Glomerular visceral epithelial cell (primary cell): ENCODE measurements at regions not wholly inside any gene's neighbourhood (a gene's known extent, or its start where the extent isn't known, plus 50 kb on each side); places are given as distances from the start of the nearest gene placed in this dataset.
A peak's percentile ranks its signal among the peaks of the same experiment; 100 is the strongest.
"Not testable (repeated sequence)": the region's sequence is repeated elsewhere in the genome, so short reads cannot be mapped to it uniquely, and the experiment has no call there.

Source experiments
- DNase-seq: peaks from one replicate; pipeline ENCODE4 v3.0.0-alpha.2; 2016; ENCODE audit errors: extremely low spot score

DNA sequence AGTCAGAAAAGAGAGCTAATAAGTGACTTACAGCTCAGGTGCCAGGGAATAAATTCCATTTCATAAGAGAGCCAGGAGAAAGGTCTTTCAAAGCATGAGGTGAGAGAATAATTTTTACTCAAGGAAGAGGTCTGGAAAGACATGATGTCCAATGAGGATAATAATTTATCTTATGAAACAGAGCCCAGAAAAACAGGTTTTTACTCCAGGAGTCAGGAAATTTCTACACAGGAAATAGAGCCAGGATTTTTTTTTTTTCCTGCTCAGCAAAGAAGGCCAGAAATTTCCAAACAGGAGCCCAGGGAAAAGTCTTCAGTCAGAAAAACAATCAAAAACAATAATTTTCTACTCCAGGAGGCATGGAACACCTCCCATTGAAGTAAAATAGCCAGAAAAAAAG is 1185.7 kb upstream of the TSPY4 start:
- DNase-seq, result no peak

DNA sequence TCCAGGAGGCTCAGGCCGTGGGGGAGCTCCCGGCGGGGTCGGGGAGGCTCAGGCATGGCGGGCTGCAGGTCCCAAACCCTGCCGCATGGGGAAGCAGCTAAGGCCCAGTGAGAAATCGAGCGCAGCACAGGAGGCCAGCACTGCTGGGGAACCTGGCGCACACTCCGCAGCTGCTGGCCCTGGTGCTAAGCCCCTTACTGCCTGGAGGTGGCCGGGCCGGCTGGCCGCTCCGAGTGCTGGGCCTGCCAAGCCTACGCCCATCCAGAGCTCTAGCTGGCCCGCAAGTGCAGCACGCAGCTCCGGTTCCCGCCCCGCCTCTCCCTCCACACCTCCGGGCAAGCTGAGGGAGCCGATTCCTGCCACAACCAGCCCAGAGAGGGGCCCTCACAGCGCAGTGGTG is 1208.7 kb upstream of the TSPY4 start:
- no peak for DNase-seq

DNA sequence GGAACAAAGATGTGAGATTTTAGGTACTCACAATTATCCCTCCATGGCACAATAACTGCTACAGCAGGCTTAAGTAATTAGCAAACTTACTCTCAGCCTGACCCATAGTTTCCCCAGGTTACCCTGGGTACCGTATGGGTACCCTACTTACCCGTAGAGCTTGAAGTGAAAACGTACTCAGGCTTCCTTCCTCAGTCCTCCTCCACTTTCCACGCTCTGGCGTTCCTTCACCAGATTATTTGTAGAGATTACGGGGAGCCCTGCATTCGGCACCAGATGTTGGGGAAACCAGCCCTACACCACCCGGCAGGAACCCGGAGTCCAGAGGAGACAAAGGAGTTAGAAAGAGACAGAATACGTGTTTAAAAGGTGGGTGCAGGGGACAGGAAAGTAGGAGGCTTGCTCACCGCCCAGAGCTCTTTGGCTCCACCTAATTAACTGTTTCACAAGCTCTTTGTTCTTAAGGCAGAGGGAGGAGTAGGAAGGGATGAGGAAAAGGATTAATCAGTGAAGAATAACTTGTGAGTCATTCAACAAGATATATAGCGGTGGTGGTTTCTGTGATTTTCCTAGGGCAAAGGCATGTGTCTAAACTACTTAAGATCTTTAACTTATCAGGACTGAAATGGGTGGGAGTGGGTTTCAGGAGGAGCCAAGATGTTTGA is 1211.2 kb upstream of the TSPY4 start:
- peak; percentile 69 for DNase-seq

DNA sequence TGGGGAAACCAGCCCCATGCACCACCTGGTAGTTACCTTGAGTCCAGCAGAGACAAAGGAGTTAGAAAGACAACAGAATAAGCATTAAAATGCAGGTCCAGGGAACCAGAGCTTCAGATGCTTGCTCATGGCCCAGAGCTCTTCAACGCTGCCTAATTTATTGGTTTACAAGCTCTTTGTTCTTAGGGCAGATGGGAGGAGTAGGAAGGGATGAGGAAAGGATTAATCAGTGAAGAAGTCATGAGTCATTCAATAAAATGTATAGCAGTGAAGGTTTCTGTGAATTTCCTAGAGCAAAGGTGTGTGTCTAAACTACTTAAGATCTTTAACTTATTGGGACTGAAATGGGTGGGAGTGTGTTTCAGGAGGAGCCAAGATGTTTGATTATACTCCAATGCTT is 1210.3 kb upstream of the AMELY start:
- peak; percentile 12 for DNase-seq

DNA sequence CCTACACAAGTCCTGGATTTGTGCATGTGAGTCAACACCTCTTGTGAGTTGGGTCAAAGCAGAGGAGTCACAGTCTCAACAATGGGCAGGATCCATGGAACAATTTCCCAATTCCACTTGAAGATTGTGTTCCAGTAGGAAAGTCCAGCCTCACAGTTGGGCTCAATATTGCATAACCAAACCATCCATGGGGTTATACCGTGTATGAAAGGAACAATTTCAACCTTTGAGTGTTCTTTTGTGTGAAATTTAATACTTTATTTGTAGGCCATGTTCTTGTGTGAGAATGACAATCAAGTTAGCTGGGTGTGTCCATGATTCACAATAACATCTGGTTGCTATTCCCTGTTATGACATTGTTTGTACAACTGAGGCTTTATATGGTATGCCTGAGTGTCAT is 1182.9 kb upstream of the AMELY start:
- DNase-seq, result no peak

DNA sequence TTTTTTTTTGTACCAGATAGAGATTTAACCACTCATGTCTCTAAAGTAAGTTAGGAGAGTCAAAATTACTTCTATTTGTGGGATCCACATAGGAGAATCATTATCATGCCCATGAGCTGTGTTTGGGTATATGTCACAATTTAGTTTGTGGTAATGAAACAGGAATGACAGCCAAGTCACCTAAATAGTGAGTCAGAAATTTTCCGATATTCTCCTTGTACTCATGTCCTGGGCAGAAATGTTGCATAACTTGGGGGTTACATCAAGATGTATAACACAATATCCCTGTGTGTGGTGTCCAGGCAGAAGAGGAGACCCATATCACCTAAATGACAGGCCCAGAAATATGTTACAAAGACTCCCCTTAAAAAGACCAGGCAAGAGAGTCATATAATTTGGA is 1181.4 kb upstream of the AMELY start:
- no peak for DNase-seq

DNA sequence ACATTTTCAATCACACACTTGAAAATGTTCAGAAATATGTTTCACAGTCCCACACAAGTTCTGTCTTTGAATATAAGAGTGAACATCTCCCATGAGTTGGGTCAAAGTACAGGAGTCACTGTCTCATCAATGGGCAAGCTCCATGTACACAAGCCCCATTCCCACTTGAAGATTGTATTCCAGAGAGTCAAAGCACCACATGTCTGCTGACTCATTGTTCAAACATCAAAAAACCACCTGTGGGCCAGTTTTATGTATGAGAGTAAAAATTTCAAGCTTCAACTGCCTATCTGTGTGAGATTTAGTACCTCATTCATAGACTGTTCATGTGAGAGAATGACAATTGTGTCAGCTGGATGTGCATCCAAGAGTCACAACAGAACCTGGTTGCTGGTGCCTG is 1174.4 kb upstream of the AMELY start:
- peak; percentile 16 for DNase-seq

DNA sequence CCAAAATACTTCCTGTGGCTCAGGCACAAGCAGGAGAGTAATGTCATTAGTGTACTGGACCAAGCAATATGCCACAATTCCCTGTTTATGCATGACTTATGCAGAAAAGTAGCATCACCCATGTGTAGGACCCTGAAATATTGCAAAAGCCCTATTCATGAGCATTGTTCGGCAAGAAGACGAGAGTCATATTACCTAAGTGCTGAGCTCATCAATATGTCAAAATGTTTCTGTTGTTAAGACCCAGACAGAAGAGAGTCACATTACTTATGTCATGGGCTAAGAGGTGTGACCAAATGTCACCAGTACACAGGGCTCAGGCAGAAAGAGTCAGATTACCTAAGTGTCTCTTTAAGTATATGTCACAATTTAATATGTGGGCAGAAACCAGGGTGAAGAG is 1172.6 kb upstream of the AMELY start:
- no peak for DNase-seq

DNA sequence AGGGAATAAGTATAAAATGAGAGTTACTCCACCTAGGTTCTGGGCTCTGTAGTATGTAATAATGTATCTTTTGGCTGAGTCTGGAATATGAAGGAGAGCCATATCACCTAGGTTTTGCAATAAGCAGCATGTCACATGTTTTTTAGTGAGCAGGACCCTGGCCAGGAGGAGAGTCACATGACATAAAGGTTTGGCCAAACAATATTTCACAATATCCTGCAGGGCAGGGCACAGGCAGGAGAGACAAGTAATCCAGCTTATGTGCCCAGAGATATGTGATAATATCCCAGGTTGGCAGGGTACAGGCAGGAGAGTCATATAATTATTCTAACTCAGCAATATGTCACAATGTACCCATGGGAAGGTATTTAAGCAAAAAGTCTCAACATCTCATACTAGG is 1169.6 kb upstream of the AMELY start:
- DNase-seq, result no peak

DNA sequence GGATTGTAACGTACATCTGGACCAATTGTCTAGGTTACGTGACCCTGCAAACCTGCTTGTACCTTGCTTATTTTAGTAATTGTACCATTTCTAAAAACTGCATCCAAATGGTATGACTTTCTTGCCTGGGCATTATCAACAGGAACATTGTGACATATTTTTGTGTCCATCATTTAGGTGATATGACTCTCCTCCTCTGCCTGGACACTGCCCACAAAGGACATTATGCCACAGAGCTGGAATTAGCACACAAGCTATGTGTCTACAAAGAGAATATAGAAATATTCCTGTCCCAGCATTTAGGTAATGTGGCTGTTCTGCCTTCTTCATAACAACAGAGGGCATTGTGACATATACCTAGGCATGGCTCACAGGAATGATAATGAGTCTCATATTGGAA is 1153.7 kb upstream of the AMELY start:
- no peak for DNase-seq

DNA sequence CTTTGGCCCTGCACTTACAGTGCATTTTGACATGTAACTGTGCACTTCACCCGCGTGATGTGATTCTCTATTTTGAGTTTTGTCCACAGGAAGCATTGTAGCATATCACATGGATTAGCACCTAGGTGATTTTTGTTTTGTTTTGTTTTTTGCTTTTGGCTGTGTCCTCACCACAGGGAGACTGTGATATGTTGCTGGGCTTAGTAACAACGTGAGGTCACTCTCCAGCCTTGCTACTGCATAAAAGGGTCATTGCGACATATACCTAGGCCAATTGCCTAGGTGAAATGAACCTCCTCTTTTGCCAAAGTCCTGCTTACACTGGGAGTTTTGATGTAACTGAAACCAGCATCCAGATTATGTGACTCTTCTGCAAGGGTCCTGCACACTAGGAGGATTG is 1152.9 kb upstream of the AMELY start:
- no peak for DNase-seq

DNA sequence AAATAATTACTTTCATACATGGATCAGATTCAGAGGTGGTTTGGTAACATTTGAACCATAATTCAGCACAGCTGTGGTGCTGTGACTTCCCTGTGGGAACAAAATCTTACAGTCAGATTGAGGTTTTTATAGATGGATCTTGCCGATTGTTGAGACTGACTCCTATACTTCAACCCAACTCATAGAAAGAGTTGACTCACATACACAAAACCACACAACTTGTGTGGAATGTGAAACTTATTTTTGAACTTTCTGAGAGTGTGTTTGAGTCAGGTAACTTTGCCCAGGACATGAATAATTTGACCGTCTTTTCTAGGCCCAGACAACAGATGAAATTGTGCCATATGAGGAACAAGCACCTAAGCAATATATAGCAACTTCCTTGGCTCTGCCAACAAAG is 1152.4 kb upstream of the AMELY start:
- no peak for DNase-seq

DNA sequence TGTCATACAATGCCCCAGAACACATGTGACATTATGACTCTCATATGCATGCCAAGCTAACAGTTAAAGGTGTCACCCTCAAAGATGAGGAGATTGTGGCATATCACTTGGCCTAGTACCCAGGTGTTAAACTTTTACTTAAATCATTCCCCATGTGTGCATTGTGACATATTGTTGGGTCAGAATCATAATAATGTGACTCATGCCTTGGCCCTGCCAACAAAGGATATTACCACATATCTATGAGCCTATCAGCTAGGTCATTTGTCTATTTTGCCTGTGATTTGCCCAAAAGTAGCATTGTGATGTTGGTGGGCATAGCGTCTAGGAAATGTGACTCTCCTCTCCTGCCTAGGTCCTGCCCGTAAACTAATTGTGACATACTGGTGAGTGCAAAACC is 1147.1 kb upstream of the AMELY start:
- DNase-seq, result no peak

DNA sequence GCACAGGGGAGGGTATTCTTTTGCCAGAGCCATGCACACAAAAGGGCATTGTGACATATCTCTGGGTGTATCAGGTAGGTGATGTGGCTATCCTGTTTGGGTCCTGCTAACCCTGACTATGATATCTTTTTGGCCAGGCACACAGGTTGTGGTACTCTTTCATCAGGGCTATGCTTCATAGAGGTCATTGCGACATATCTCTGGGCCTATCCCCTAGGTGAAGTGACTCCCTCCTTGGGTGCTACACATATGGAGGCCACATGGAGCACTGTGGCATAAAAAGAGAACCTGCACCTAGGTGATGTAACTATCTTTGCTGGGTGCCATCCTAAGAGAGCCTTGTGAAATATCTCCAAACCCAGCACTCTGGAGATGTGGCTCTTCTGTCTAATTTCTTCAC is 1139.8 kb upstream of the AMELY start:
- no peak for DNase-seq

DNA sequence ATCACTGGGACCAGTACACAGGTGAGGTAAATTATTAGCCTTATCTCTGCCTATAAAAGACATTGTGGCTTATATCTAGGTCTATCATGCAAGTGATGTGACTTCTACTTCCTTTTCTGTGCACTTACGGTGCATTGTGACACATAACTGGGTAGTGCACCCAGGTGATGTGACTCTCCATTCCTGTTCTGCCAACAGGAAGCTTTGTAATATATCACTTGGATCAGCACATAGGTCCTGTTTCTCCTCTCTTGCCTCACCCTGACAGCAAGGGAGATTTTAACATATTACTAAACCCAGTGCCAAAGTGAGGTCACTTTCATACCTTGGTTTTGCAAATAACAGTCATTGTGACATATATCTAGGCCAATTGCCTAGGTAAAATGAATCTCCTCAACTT is 1129.7 kb upstream of the AMELY start:
- no peak for DNase-seq

DNA sequence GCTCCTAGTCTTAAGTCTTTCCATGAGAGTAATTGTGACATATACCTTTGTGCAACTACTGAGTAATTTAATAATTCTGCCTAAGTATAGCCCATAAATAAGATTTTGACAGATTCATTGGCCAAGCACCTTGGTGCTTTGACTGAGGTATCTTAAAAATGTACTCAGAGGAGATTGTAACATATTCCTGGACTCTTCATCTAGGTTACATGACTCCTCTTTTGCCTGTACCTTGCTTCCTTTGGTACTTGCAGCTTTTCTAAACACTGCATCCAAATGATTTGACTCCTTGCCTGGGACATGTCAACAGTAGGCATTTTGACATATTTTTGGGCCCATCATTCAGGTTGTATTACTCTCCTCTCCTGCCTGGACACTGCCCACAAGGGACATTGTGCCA is 1125.0 kb upstream of the AMELY start:
- DNase-seq, result no peak

DNA sequence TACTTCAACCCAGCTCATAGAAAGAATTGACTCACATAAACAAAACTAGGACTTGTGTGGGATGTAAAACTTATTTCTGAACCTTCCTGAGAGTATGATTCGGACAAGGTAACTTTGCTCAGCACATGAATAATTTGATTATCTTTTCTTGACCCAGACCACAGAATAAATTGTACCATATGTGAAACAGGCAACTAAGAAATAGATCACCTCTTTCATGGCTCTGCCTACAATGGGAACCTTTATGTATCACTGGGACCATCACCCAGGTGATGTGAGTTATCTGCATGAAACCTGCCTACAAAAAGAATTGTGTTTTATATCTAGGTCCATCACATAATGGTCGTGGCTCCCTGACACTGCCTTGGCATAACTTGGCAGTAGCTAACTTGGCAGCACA is 1124.1 kb upstream of the AMELY start:
- no peak for DNase-seq

DNA sequence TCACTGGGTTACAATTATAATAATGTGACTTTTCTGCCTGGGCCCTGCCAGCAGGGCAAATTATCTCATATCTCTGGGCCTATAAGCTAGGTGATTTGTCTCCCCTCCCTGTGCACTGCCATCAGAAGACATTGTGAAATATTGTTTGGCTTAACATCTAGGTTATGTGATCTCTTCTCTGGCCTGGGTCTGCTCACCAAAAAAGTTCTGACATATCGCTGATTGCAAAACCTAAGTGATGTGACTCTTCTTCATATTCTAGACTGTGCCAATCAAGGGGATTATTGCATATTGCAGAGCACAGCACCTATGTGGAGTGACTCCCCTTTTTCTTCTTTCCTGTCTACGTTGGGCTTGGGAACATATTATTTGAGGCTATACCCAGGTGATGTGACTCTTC is 1123.1 kb upstream of the AMELY start:
- no peak for DNase-seq

DNA sequence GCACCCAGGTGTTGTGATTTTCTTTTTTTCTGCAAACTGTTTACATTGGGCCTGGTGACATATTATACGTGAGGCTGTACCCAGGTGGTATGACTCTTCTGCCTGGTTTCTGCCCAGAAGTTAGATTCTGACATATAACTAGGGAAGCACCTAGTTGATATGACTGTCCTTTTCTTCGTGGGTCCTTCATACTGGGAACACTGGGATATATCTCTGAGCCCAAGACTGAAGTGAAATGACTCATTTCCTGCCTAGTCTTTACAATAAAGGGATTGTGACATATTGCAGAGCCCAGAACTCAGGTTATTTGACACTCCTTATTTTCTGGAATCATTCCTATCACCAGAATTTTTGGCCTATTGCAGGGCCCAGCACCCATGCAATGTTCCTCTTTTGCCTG is 1121.6 kb upstream of the AMELY start:
- DNase-seq, result peak; percentile 12

DNA sequence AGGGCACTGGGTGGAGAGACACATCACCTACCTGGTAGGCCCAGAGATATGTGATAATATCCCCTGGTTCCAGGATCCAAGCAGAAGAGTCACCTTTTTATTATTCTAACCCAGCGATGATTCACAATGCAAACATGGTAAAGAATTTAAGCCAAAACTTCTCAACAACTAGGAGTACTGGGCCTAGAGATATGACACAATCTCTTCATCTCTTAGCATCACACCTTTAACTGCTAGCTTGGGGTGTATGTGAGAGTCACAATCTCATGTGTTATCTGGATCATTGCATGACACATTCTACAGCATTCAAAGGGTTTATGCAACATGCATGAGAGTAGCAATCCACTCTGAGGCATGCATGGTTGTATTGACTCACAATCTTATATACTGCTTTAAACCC is 1109.0 kb upstream of the AMELY start:
- DNase-seq, result no peak

DNA sequence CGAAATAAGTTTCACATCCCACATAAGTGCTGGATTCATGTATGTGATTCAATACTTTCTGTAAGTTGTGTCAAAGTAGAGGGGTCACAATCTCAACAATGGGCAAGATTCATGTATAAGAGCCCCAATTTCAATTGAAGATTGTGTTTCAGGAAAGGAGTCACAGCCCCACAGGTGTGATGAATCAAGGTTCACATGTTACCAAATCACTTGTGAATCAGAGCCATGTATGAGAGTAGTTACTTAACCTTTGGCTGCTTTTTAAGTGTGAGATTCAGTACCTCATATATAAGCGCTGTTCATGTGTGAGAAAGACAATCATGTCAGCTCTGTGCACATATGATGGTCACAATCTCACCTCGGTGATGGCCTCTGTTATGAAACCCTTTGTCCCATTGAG is 1100.0 kb upstream of the AMELY start:
- no peak for DNase-seq

DNA sequence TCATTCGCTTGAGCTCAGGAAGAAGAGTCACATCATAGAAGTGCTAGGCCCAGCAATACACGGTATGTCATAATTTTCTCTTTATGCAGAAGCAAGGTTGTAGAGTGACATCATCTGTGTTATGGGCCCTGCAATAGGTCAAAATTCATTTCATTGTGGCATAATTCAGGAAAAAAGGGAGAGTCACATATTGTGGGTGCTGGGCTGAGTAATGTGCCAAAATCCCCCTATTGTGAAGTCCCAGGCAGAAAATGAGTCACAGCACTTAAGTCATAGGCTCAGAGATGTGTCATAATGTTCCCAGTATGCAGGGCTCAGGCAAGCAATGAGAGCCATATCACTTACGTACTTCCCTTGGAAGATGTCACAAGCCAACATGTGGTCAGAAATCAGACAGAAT is 1092.6 kb upstream of the AMELY start:
- peak; percentile 34 for DNase-seq

DNA sequence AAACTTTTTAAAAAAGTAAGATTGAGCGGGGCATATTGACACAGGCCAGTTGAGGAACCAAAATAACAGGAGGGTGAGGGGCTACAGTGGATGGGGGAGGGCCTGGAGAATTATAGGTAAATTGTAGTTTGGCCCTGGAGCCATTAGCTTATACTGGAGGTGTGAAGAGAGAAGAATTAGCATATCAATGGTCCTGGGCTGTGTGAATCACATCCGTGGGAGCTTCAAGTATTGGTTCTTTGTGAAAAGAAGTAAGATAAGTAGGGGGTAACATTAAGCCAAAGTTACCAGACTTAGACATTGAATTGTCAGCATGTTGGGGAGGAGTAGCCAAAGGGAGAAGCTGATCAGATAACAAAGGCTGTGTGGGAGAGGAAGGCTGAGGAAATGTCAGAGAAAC is 1085.2 kb upstream of the AMELY start:
- DNase-seq, result no peak

DNA sequence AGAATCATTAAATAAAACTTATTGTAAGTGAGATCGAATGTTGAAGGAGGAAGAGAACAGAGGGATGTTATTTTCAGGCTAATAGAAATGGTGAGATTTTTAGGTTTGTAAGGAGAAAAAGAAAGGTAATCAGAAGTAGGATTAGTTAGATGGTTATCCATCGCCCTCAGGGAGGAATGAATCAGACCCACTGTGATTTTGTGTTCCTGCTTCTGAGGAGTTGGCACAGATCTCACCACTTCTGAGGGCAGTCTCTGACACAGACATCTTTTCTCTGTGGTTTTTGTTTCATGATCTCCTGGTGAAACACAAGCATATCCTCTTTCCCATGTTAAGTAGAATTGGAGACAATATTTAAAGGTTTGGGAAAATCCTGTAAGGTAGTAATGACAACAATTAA is 1083.2 kb upstream of the AMELY start:
- not testable (repeated sequence) for DNase-seq

DNA sequence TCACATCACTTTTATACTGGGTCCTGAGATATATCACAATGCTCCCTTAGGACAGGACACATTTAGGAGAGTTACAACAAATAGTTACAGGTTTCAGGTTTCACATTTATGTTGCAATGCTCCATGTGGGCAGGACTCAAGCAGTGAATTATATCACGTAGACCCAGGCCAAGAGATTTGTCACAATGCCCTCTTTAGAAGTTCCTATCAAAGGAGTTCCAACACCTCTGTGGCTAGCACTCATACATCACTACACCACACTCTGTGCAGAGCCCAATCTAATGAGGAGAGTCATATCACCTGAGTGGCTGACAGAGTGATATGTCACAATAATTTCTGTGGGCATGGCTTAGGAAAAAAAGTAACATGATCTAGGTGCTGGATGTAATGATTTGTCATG is 1068.2 kb upstream of the AMELY start:
- no peak for DNase-seq
